Trophoblast cell (in vitro differentiated cells and primary cell): ENCODE measurements at regions not wholly inside any gene's neighbourhood (a gene's known extent, or its start where the extent isn't known, plus 50 kb on each side); places are given as distances from the start of the nearest gene placed in this dataset.
"Not testable (repeated sequence)": the region's sequence is repeated elsewhere in the genome, so short reads cannot be mapped to it uniquely, and the experiment has no call there.

Experiments used
- DNase-seq, 2 donors: peaks; one replicate each; pipeline ENCODE4 v3.0.0-alpha.2; 2016
- H2AFZ ChIP-seq: 2 replicates; pipeline ENCODE4 v1.6.1; 2013; ENCODE audit warnings: low read length, moderate library complexity, mild to moderate bottlenecking; ENCODE audit not compliant: insufficient read depth, poor library complexity
- H2AK5ac ChIP-seq: 2 replicates; pipeline ENCODE4 v1.6.1; 2013; ENCODE audit warnings: mild to moderate bottlenecking, low read length
- H2BK120ac ChIP-seq: 2 replicates; pipeline ENCODE4 v1.6.1; 2013; ENCODE audit warnings: low read length, mild to moderate bottlenecking, moderate library complexity; ENCODE audit not compliant: insufficient read depth, poor library complexity
- H2BK12ac ChIP-seq: 2 replicates; pipeline ENCODE4 v1.6.1; 2013; ENCODE audit warnings: mild to moderate bottlenecking, low read length, moderate library complexity
- H2BK5ac ChIP-seq: 2 replicates; pipeline ENCODE4 v1.6.1; 2013; ENCODE audit warnings: low read length, low read depth, moderate library complexity, mild to moderate bottlenecking; ENCODE audit not compliant: poor library complexity
- H3K14ac ChIP-seq: 2 replicates; pipeline ENCODE4 v1.6.1; 2013; ENCODE audit warnings: mild to moderate bottlenecking, low read length
- H3K18ac ChIP-seq: 2 replicates; pipeline ENCODE4 v1.6.1; 2013; ENCODE audit warnings: mild to moderate bottlenecking, low read length
- H3K23ac ChIP-seq: 2 replicates; pipeline ENCODE4 v1.6.1; 2013; ENCODE audit warnings: low read length
- H3K27ac ChIP-seq: 2 replicates; pipeline ENCODE4 v1.5.1; 2013; ENCODE audit warnings: low read depth, mild to moderate bottlenecking, inconsistent platforms, low read length, moderate library complexity
- H3K27me3 ChIP-seq: 2 replicates; pipeline ENCODE4 v1.6.1; 2013; ENCODE audit warnings: inconsistent platforms, mild to moderate bottlenecking, low read length, moderate library complexity; ENCODE audit not compliant: insufficient read depth
- H3K36me3 ChIP-seq, 2 experiments: 1 replicate in 1 of 2; 2 replicates in 1 of 2; pipeline ENCODE4 v1.6.1; 2013; ENCODE audit warnings: low read length in 2 of 2, mild to moderate bottlenecking in 2 of 2, moderate library complexity in 1 of 2; ENCODE audit not compliant: insufficient read depth in 2 of 2, control insufficient read depth in 1 of 2
- H3K4ac ChIP-seq: 2 replicates; pipeline ENCODE4 v1.6.1; 2013; ENCODE audit warnings: low read depth, mild to moderate bottlenecking, low read length, moderate library complexity
- H3K4me1 ChIP-seq, 2 experiments: 1 replicate in 1 of 2; 2 replicates in 1 of 2; pipeline ENCODE4 v1.6.1; 2013; ENCODE audit warnings: low read length in 2 of 2, mild to moderate bottlenecking in 2 of 2, moderate library complexity in 1 of 2; ENCODE audit not compliant: insufficient read depth in 2 of 2, control insufficient read depth in 1 of 2
- H3K4me2 ChIP-seq: 2 replicates; pipeline ENCODE4 v1.6.1; 2013; ENCODE audit warnings: inconsistent platforms, mild to moderate bottlenecking, low read length, moderate library complexity
- H3K4me3 ChIP-seq: 2 replicates; pipeline ENCODE4 v1.5.1; 2013; ENCODE audit warnings: mild to moderate bottlenecking, low read depth, low read length, inconsistent platforms
- H3K79me1 ChIP-seq: one replicate; pipeline ENCODE4 v1.6.1; 2013; ENCODE audit warnings: low read length
- H3K79me2 ChIP-seq: 2 replicates; pipeline ENCODE4 v1.6.1; 2013; ENCODE audit warnings: low read length, mild to moderate bottlenecking; ENCODE audit not compliant: control insufficient read depth, insufficient read depth, poor library complexity
- H3K9ac ChIP-seq: 2 replicates; pipeline ENCODE4 v1.6.1; 2013; ENCODE audit warnings: mild to moderate bottlenecking, low read length
- H3K9me3 ChIP-seq: 2 replicates; pipeline ENCODE4 v1.6.1; 2013; ENCODE audit warnings: low read depth, mild to moderate bottlenecking, control low read depth, inconsistent platforms, low read length; ENCODE audit not compliant: insufficient read depth
- H4K12ac ChIP-seq: 2 replicates; pipeline ENCODE4 v1.6.1; 2013; ENCODE audit warnings: low read depth, mild to moderate bottlenecking, low read length, moderate library complexity
- H4K8ac ChIP-seq: 2 replicates; pipeline ENCODE4 v1.6.1; 2013; ENCODE audit warnings: low read depth, mild to moderate bottlenecking, low read length, moderate library complexity
- H4K91ac ChIP-seq: one replicate; pipeline ENCODE4 v1.6.1; 2013; ENCODE audit warnings: low read depth, mild to moderate bottlenecking, low read length, moderate library complexity
- WGBS: extraction: QIAGEN DNeasy Blood & Tissue Kit; methylation state at CpG from one replicate; pipeline ENCODE4 v1.1.7; 2013; ENCODE audit warnings: missing lambda C conversion rate; ENCODE audit not compliant: insufficient read length, insufficient coverage; ENCODE audit errors: extremely low coverage; 5-methylcytosine and 5-hydroxymethylcytosine counted together

GRCh38 chr12:74039138-74039537 is 498.5 kb upstream of the ATXN7L3B start:
- peak in 1 of 2 donors; percentile 17 for DNase-seq
- not testable (repeated sequence) for H3K27ac ChIP-seq, H3K18ac ChIP-seq, H3K27me3 ChIP-seq, H3K9me3 ChIP-seq, H4K91ac ChIP-seq, H3K23ac ChIP-seq, H2AK5ac ChIP-seq, H3K14ac ChIP-seq, H2AFZ ChIP-seq, H4K8ac ChIP-seq, H3K79me1 ChIP-seq, H3K4ac ChIP-seq, H3K4me3 ChIP-seq, H3K4me1 ChIP-seq, H3K79me2 ChIP-seq, H2BK12ac ChIP-seq, H2BK5ac ChIP-seq, H3K9ac ChIP-seq, H4K12ac ChIP-seq, H2BK120ac ChIP-seq, H3K36me3 ChIP-seq, H3K4me2 ChIP-seq
- WGBS: no CpG with 5 or more reads among the region's 2 CpGs

- Histone ChIP-seq H3K4me3 (no peak overlapping the region), H2BK120ac (no peak overlapping the region), H3K79me1 (no peaks in the 10 kb centered on the region), H3K4ac (no peak overlapping the region), H4K8ac (no peak overlapping the region), H2BK5ac (no peak overlapping the region), H2AK5ac (no peak overlapping the region), H2AFZ (no peak overlapping the region), H3K27me3 (no peaks in the 10 kb centered on the region), H3K18ac (no peak overlapping the region), H4K91ac (no peak overlapping the region), H2BK12ac (no peak overlapping the region), H3K4me1 (no peaks in the 10 kb centered on the region), H3K4me2 (peak overlapping the region; percentile 43), H3K9ac (no peak overlapping the region), H3K36me3 (no peaks in the 10 kb centered on the region), H3K9me3 (peaks cover 2% of the 10 kb centered on the region), H4K12ac (no peak overlapping the region), H3K27ac (peak overlapping the region; percentile 69), H3K79me2 (no peaks in the 10 kb centered on the region), H3K23ac (no peak overlapping the region), H3K14ac (no peak overlapping the region)
- DNase-seq: peak; percentile 91 to 99
- WGBS: no CpG with 5 or more reads among the region's 3 CpGs
Measured at GRCh38 chr12:74043343-74043742, 494.3 kb upstream of the ATXN7L3B start.

- Histone ChIP-seq H2BK5ac (no peak overlapping the region), H3K4me2 (no peak overlapping the region), H3K14ac (no peak overlapping the region), H3K36me3 (no peaks in the 10 kb centered on the region), H3K4me3 (no peak overlapping the region), H4K8ac (no peak overlapping the region), H3K4ac (no peak overlapping the region), H3K9me3 (no peaks in the 10 kb centered on the region), H2AFZ (no peak overlapping the region), H4K91ac (no peak overlapping the region), H2AK5ac (no peak overlapping the region), H3K23ac (no peak overlapping the region), H3K79me2 (no peaks in the 10 kb centered on the region), H3K27me3 (no peaks in the 10 kb centered on the region), H2BK12ac (no peak overlapping the region), H3K27ac (no peak overlapping the region), H3K79me1 (no peaks in the 10 kb centered on the region), H3K18ac (no peak overlapping the region), H2BK120ac (no peak overlapping the region), H3K9ac (no peak overlapping the region), H3K4me1 (no peaks in the 10 kb centered on the region), H4K12ac (no peak overlapping the region)
- DNase-seq: no peak
- no CpG with 5 or more reads among the region's 3 CpGs for WGBS
Measured at GRCh38 chr12:74049348-74049747, 488.3 kb upstream of the ATXN7L3B start.

DNA sequence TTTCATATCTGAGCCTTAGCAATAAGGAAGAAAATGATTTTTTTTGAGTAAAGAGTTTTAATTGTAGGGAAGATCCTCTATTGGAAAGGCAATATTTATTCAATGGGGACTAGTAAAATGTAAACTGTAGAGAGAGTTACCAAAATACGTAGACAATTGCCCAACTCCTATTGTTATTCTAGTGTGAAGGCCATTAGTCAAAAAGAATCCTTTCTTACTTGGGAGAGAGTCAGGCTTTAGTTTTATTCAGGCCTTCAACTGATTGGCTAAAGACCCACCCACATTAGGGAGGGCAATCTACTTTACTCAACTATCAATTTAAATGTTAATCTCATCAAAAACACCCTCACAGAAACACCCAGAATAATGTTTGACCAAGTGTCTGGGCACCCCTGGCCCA is 485.8 kb upstream of the ATXN7L3B start:
- no peak overlapping the region for H3K4me2 ChIP-seq
- no peak overlapping the region for H3K27ac ChIP-seq
- no peak overlapping the region for H3K4ac ChIP-seq
- no peak overlapping the region for H3K4me3 ChIP-seq
- H2BK12ac ChIP-seq: no peak overlapping the region
- no peaks in the 10 kb centered on the region for H3K27me3 ChIP-seq
- H3K4me1 ChIP-seq: no peaks in the 10 kb centered on the region
- DNase-seq: no peak
- no peaks in the 10 kb centered on the region for H3K36me3 ChIP-seq
- no peaks in the 10 kb centered on the region for H3K79me1 ChIP-seq
- no peak overlapping the region for H2BK120ac ChIP-seq
- no peak overlapping the region for H4K8ac ChIP-seq
- no peak overlapping the region for H3K23ac ChIP-seq
- H3K9ac ChIP-seq: no peak overlapping the region
- no peak overlapping the region for H2AK5ac ChIP-seq
- no peaks in the 10 kb centered on the region for H3K9me3 ChIP-seq
- H4K91ac ChIP-seq: no peak overlapping the region
- no CpG with 5 or more reads among the region's 1 CpG for WGBS
- H3K14ac ChIP-seq: no peak overlapping the region
- H2BK5ac ChIP-seq: no peak overlapping the region
- H2AFZ ChIP-seq: no peak overlapping the region
- H4K12ac ChIP-seq: no peak overlapping the region
- H3K18ac ChIP-seq: no peak overlapping the region
- H3K79me2 ChIP-seq: no peaks in the 10 kb centered on the region
